ENCODE measurements at regions not wholly inside any gene's neighbourhood (a gene's known extent, or its start where the extent isn't known, plus 50 kb on each side); places are given as distances from the start of the nearest gene placed in this dataset.
A peak's percentile ranks its signal among the peaks of the same experiment; 100 is the strongest.

GRCh38 chr3:79847928-79848327, 80.1 kb upstream of the ROBO1 start:
- H3K4me3 ChIP-seq (ENCODE audit: low read depth in 2 of 2, low read length in 2 of 2) = no peak overlapping the region
- DNase-seq (ENCODE audit: low read depth, low spot score) = no peak
- in situ Hi-C loops (cut with HindIII; ENCODE audit: low pct_unique_long_range_greater_than_20kb, low sequenced_read_pairs) (no loop called here), intact Hi-C loops (cut with micrococcal nuclease; ENCODE audit: unreplicated experiment) (no loop called here)
- H3K36me3 ChIP-seq (ENCODE audit: control insufficient read depth, insufficient read depth, low read length) = no peaks in the 10 kb centered on the region
- POLR2A ChIA-PET = no interaction called here
- no peak for ATAC-seq
- no peaks in the 10 kb centered on the region for H3K27me3 ChIP-seq (ENCODE audit: control insufficient read depth, insufficient read depth, low read length)
- H3K9me3 ChIP-seq (ENCODE audit: control insufficient read depth, insufficient read depth, low read depth, low read length) = no peaks in the 10 kb centered on the region
- TF ChIP-seq POLR2AphosphoS5 (IDR thresholded peaks at IDR 0.05; ENCODE audit: low read depth, low read length) (no peak), TCF7L2 (IDR thresholded peaks at IDR 0.05; ENCODE audit: low read depth, low read length) (no peak), SIN3A (IDR thresholded peaks at IDR 0.05; ENCODE audit: borderline replicate concordance, insufficient read depth, low read depth, low read length) (no peak), REST (IDR thresholded peaks at IDR 0.05; ENCODE audit: insufficient read depth in 1 of 2, low read depth in 2 of 2, low read length in 1 of 2) (no peak), CTCF (IDR thresholded peaks at IDR 0.05) (no peak)
- H3K27ac ChIP-seq (ENCODE audit: low read length) = no peak overlapping the region
- BruUV-seq (replicated peaks) = no TSS peak
- no peaks in the 10 kb centered on the region for H3K4me1 ChIP-seq (ENCODE audit: control insufficient read depth, insufficient read depth, low read length)
- CTCF ChIA-PET = no interaction called here

GRCh38 chr3:79846148-79846933, 78.5 kb upstream of the ROBO1 start:
- TF ChIP-seq POLR2AphosphoS5 (IDR thresholded peaks at IDR 0.05; ENCODE audit: low read depth, low read length) = no peak
- TF ChIP-seq CTCF (IDR thresholded peaks at IDR 0.05) = peak; percentile 60
- no peak for TF ChIP-seq TCF7L2 (IDR thresholded peaks at IDR 0.05; ENCODE audit: low read depth, low read length)
- no peak for TF ChIP-seq SIN3A (IDR thresholded peaks at IDR 0.05; ENCODE audit: borderline replicate concordance, insufficient read depth, low read depth, low read length)
- no peak for TF ChIP-seq REST (IDR thresholded peaks at IDR 0.05; ENCODE audit: insufficient read depth in 1 of 2, low read depth in 2 of 2, low read length in 1 of 2)
- ChIA-PET POLR2A (no interaction called here), CTCF (no interaction called here)
- no TSS peak for BruUV-seq (replicated peaks)
- in situ Hi-C loops (cut with HindIII; ENCODE audit: low pct_unique_long_range_greater_than_20kb, low sequenced_read_pairs) (no loop called here), intact Hi-C loops (cut with micrococcal nuclease; ENCODE audit: unreplicated experiment) (no loop called here)
- no peaks in the 10 kb centered on the region for H3K4me1 ChIP-seq (ENCODE audit: control insufficient read depth, insufficient read depth, low read length)
- no peak overlapping the region for H3K4me3 ChIP-seq (ENCODE audit: low read depth in 2 of 2, low read length in 2 of 2)
- DNase-seq (ENCODE audit: low read depth, low spot score) = no peak
- no peaks in the 10 kb centered on the region for H3K9me3 ChIP-seq (ENCODE audit: control insufficient read depth, insufficient read depth, low read depth, low read length)
- H3K36me3 ChIP-seq (ENCODE audit: control insufficient read depth, insufficient read depth, low read length) = no peaks in the 10 kb centered on the region
- no peak for ATAC-seq
- H3K27ac ChIP-seq (ENCODE audit: low read length) = no peak overlapping the region
- H3K27me3 ChIP-seq (ENCODE audit: control insufficient read depth, insufficient read depth, low read length) = no peaks in the 10 kb centered on the region

Measured in Panc1 (cell line).